ENCODE measurements at regions not wholly inside any gene's neighbourhood (a gene's known extent, or its start where the extent isn't known, plus 50 kb on each side); places are given as distances from the start of the nearest gene placed in this dataset.

GRCh38 chr6:106805771-106806170, 168.8 kb downstream of the CD24 start:
- DNase-seq, result no peak
- no peaks in the 10 kb centered on the region for H3K36me3 ChIP-seq (ENCODE audit: control insufficient read depth in 1 of 2, insufficient read depth in 2 of 2, low read depth in 1 of 2, low read length in 2 of 2)
- no peak overlapping the region for H3K23ac ChIP-seq (ENCODE audit: low read length in 2 of 2)
- peaks cover 10% of the 10 kb centered on the region for H3K4me1 ChIP-seq (ENCODE audit: control insufficient read depth, insufficient read depth, low read depth, low read length)
- H3K4ac ChIP-seq (ENCODE audit: low read depth in 1 of 2, low read length in 2 of 2), result no peak overlapping the region
- no peak overlapping the region for H4K91ac ChIP-seq (ENCODE audit: low read length)
- no peak overlapping the region for H3K9ac ChIP-seq (ENCODE audit: low read length)
- H2BK5ac ChIP-seq (ENCODE audit: low read depth, low read length, poor library complexity, severe bottlenecking), result no peak overlapping the region
- no peak overlapping the region for H2BK15ac ChIP-seq (ENCODE audit: low read depth, poor library complexity, severe bottlenecking)
- H3K9me3 ChIP-seq (ENCODE audit: control insufficient read depth, low read length), result peaks cover 28% of the 10 kb centered on the region
- no peak overlapping the region for H3K4me2 ChIP-seq (ENCODE audit: low read length, poor library complexity, severe bottlenecking)
- 95% methylated on average over 27 of the region's 27 CpGs for WGBS
- peaks cover 15 to 27% of the 10 kb centered on the region in 2 experiments for H3K27me3 ChIP-seq (ENCODE audit: control insufficient read depth in 1 of 2, insufficient read depth in 1 of 2, low read length in 2 of 2)
- no peak overlapping the region for H2BK120ac ChIP-seq (ENCODE audit: low read depth, low read length)
- H2AFZ ChIP-seq (ENCODE audit: low read depth, low read length), result no peak overlapping the region
- H3K79me1 ChIP-seq (replicated peaks; ENCODE audit: low read length, poor library complexity, severe bottlenecking), result no peaks in the 10 kb centered on the region
- H3K18ac ChIP-seq (ENCODE audit: low read depth in 1 of 2, low read length in 2 of 2), result no peak overlapping the region
- no peak overlapping the region for H2AK5ac ChIP-seq (ENCODE audit: low read length, severe bottlenecking)
- no peak overlapping the region for H3K4me3 ChIP-seq (ENCODE audit: insufficient read depth in 1 of 2, low read depth in 1 of 2, low read length in 2 of 2)
- H3K14ac ChIP-seq (ENCODE audit: low read length in 2 of 2), result no peak overlapping the region
- no peak overlapping the region for H4K8ac ChIP-seq (ENCODE audit: low read length)
- no peak overlapping the region for H2BK12ac ChIP-seq (ENCODE audit: low read length in 2 of 2)
- no peak overlapping the region for H3K27ac ChIP-seq (ENCODE audit: low read length, poor library complexity, severe bottlenecking)

- no peak overlapping the region for H3K4me2 ChIP-seq (ENCODE audit: low read length, poor library complexity, severe bottlenecking)
Measured at GRCh38 chr6:106804346-106805335, 169.9 kb downstream of the CD24 start.

GRCh38 chr6:106803188-106803587, 171.3 kb downstream of the CD24 start:
- Histone ChIP-seq H2AK5ac (ENCODE audit: low read length, severe bottlenecking) (peak overlapping the region; percentile 4), H3K4ac (ENCODE audit: low read depth in 1 of 2, low read length in 2 of 2) (no peak overlapping the region), H3K79me1 (replicated peaks; ENCODE audit: low read length, poor library complexity, severe bottlenecking) (no peaks in the 10 kb centered on the region), H3K18ac (ENCODE audit: low read depth in 1 of 2, low read length in 2 of 2) (no peak overlapping the region), H3K9ac (ENCODE audit: low read length) (no peak overlapping the region), H3K9me3 (ENCODE audit: control insufficient read depth, low read length) (peaks cover 6% of the 10 kb centered on the region), H2BK15ac (ENCODE audit: low read depth, poor library complexity, severe bottlenecking) (no peak overlapping the region), H3K36me3 (ENCODE audit: control insufficient read depth in 1 of 2, insufficient read depth in 2 of 2, low read depth in 1 of 2, low read length in 2 of 2) (no peaks in the 10 kb centered on the region), H2AFZ (ENCODE audit: low read depth, low read length) (no peak overlapping the region), H3K23ac (ENCODE audit: low read length in 2 of 2) (no peak overlapping the region), H2BK5ac (ENCODE audit: low read depth, low read length, poor library complexity, severe bottlenecking) (no peak overlapping the region), H3K14ac (ENCODE audit: low read length in 2 of 2) (no peak overlapping the region), H3K4me1 (ENCODE audit: control insufficient read depth, insufficient read depth, low read depth, low read length) (peaks cover 20% of the 10 kb centered on the region), H3K4me3 (ENCODE audit: insufficient read depth in 1 of 2, low read depth in 1 of 2, low read length in 2 of 2) (no peak overlapping the region), H3K27me3 (ENCODE audit: control insufficient read depth in 1 of 2, insufficient read depth in 1 of 2, low read length in 2 of 2) (peaks cover 15 to 46% of the 10 kb centered on the region in 2 experiments), H4K8ac (ENCODE audit: low read length) (no peak overlapping the region), H3K4me2 (ENCODE audit: low read length, poor library complexity, severe bottlenecking) (no peak overlapping the region), H2BK120ac (ENCODE audit: low read depth, low read length) (no peak overlapping the region), H4K91ac (ENCODE audit: low read length) (no peak overlapping the region), H2BK12ac (ENCODE audit: low read length in 2 of 2) (no peak overlapping the region), H3K27ac (ENCODE audit: low read length, poor library complexity, severe bottlenecking) (no peak overlapping the region)
- DNase-seq, result no peak
- no CpG with 5 or more reads among the region's 1 CpG for WGBS

More at GRCh38 chr6:106804346-106805335, 169.9 kb downstream of the CD24 start:
- Histone ChIP-seq H3K27ac (ENCODE audit: low read length, poor library complexity, severe bottlenecking) (peak overlapping the region; percentile 25), H2BK12ac (ENCODE audit: low read length in 2 of 2) (no peak overlapping the region), H2BK120ac (ENCODE audit: low read depth, low read length) (no peak overlapping the region), H3K79me1 (replicated peaks; ENCODE audit: low read length, poor library complexity, severe bottlenecking) (no peaks in the 10 kb centered on the region), H3K18ac (ENCODE audit: low read depth in 1 of 2, low read length in 2 of 2) (no peak overlapping the region), H4K91ac (ENCODE audit: low read length) (no peak overlapping the region), H2BK5ac (ENCODE audit: low read depth, low read length, poor library complexity, severe bottlenecking) (no peak overlapping the region), H3K4me3 (ENCODE audit: insufficient read depth in 1 of 2, low read depth in 1 of 2, low read length in 2 of 2) (no peak overlapping the region), H2AFZ (ENCODE audit: low read depth, low read length) (no peak overlapping the region), H3K23ac (ENCODE audit: low read length in 2 of 2) (no peak overlapping the region), H3K14ac (ENCODE audit: low read length in 2 of 2) (no peak overlapping the region), H2BK15ac (ENCODE audit: low read depth, poor library complexity, severe bottlenecking) (no peak overlapping the region), H2AK5ac (ENCODE audit: low read length, severe bottlenecking) (no peak overlapping the region), H3K4me1 (ENCODE audit: control insufficient read depth, insufficient read depth, low read depth, low read length) (peaks cover 15% of the 10 kb centered on the region), H3K36me3 (ENCODE audit: control insufficient read depth in 1 of 2, insufficient read depth in 2 of 2, low read depth in 1 of 2, low read length in 2 of 2) (no peaks in the 10 kb centered on the region), H3K9ac (ENCODE audit: low read length) (no peak overlapping the region), H3K27me3 (ENCODE audit: control insufficient read depth in 1 of 2, insufficient read depth in 1 of 2, low read length in 2 of 2) (peaks cover 15 to 37% of the 10 kb centered on the region in 2 experiments), H3K9me3 (ENCODE audit: control insufficient read depth, low read length) (peaks cover 18% of the 10 kb centered on the region), H4K8ac (ENCODE audit: low read length) (no peak overlapping the region), H3K4ac (ENCODE audit: low read depth in 1 of 2, low read length in 2 of 2) (no peak overlapping the region)
- 58% methylated on average over 5 of the region's 7 CpGs for WGBS
- no peak for DNase-seq

GRCh38 chr6:106802139-106802538, 172.4 kb downstream of the CD24 start:
- Histone ChIP-seq H3K23ac (ENCODE audit: low read length in 2 of 2) (no peak overlapping the region), H2BK12ac (ENCODE audit: low read length in 2 of 2) (no peak overlapping the region), H2AK5ac (ENCODE audit: low read length, severe bottlenecking) (peak overlapping the region; percentile 81), H2BK5ac (ENCODE audit: low read depth, low read length, poor library complexity, severe bottlenecking) (no peak overlapping the region), H2BK15ac (ENCODE audit: low read depth, poor library complexity, severe bottlenecking) (no peak overlapping the region), H3K14ac (ENCODE audit: low read length in 2 of 2) (no peak overlapping the region), H3K79me1 (replicated peaks; ENCODE audit: low read length, poor library complexity, severe bottlenecking) (no peaks in the 10 kb centered on the region), H3K27ac (ENCODE audit: low read length, poor library complexity, severe bottlenecking) (no peak overlapping the region), H3K9me3 (ENCODE audit: control insufficient read depth, low read length) (no peaks in the 10 kb centered on the region), H3K4me3 (ENCODE audit: insufficient read depth in 1 of 2, low read depth in 1 of 2, low read length in 2 of 2) (no peak overlapping the region), H3K27me3 (ENCODE audit: control insufficient read depth in 1 of 2, insufficient read depth in 1 of 2, low read length in 2 of 2) (peaks cover 15 to 48% of the 10 kb centered on the region in 2 experiments), H3K4ac (ENCODE audit: low read depth in 1 of 2, low read length in 2 of 2) (no peak overlapping the region), H3K9ac (ENCODE audit: low read length) (no peak overlapping the region), H4K8ac (ENCODE audit: low read length) (no peak overlapping the region), H3K4me2 (ENCODE audit: low read length, poor library complexity, severe bottlenecking) (no peak overlapping the region), H3K18ac (ENCODE audit: low read depth in 1 of 2, low read length in 2 of 2) (no peak overlapping the region), H2AFZ (ENCODE audit: low read depth, low read length) (no peak overlapping the region), H3K36me3 (ENCODE audit: control insufficient read depth in 1 of 2, insufficient read depth in 2 of 2, low read depth in 1 of 2, low read length in 2 of 2) (no peaks in the 10 kb centered on the region), H3K4me1 (ENCODE audit: control insufficient read depth, insufficient read depth, low read depth, low read length) (peaks cover 22% of the 10 kb centered on the region), H2BK120ac (ENCODE audit: low read depth, low read length) (no peak overlapping the region), H4K91ac (ENCODE audit: low read length) (no peak overlapping the region)
- DNase-seq, result no peak
- WGBS, result 79% methylated on average over 5 of the region's 5 CpGs
